Endometrium (tissue), 2 donors: ENCODE measurements at regions not wholly inside any gene's neighbourhood (a gene's known extent, or its start where the extent isn't known, plus 50 kb on each side); places are given as distances from the start of the nearest gene placed in this dataset.
"Not testable (repeated sequence)": the region's sequence is repeated elsewhere in the genome, so short reads cannot be mapped to it uniquely, and the experiment has no call there.

Experiments
- FAIRE-seq: peaks from 2 replicates; lab custom pipeline; 2012; peaks lifted over from hg19 to GRCh38; lab: Jason Lieb, UNC
- donor health status: control.
- donor health status: control.

DNA sequence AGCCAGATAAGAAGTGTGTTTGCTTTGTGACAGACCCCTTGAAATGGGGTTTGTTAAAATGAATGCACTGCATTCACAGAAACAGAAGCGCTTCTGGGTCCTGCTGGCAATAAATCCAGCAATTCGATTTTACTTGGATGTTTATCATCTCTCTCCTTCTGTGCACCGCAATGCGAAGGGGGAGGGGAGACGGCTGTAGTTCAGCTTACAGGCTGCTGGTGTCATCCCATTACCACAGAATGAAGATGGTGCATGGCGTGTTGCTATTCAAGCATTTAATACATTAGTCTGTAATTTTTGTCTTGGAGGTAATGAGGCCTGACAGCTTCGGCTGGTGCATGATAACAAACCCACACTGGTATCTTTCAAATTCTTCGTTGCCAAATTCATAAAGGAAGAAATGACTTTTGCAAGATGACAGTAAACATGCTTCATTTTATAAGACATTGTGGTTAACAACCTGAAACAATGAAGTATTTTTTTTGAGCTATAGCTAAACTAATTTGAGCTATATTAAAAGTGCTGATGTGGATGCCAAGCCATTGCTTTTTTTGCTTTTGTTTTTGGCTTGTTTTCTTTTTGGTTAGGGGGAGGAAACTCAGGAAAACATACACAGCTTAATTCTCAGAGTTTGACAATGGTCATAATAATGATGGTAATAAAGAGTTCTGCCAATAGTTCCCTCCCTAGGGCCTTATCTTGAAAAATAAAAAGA, 418.3 kb downstream of the OTOL1 start:
- FAIRE-seq = no peak

- FAIRE-seq = no peak
Observed at GRCh38 chr3:161915418-161915750, 418.8 kb downstream of the OTOL1 start.

DNA sequence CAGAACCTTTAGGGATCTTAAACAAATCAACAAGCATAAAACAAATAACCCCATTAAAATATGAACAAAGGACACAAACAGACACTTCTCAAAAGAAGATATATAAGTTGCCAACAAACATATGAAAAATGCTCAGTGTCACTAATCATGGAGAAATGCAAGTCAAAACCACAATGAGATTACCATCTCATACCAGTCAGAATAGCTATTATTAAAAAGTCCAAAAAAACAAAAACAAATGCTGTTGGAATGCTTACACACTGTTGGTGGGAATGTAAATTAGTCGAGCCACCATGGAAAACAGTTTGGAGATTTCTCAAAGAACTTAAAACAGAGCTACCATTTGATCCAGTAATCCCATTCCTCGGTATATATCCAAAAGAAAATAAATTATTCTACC, 423.6 kb downstream of the OTOL1 start:
- FAIRE-seq = no peak

GRCh38 chr3:161925749-161926360, 429.2 kb downstream of the OTOL1 start:
- FAIRE-seq = no peak

DNA sequence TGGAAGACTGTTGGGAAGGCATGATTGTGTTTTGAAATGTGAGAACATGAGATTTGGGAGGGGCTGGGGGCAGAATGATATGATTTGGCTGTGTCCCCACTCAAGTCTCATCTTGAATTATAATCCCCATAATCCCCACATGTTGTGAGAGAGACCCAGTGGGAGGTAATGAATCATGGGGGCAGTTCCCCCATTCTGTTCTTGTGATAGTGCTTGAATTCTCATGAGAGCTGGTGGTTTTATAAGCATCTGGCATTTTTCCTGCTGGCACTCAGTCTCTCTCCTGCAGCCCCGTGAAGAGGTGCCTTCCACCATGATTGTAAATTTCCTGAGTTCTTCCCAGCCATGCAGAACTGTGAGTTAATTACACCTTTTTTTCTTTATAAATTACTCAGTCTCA, 430.5 kb downstream of the OTOL1 start:
- FAIRE-seq = no peak

DNA sequence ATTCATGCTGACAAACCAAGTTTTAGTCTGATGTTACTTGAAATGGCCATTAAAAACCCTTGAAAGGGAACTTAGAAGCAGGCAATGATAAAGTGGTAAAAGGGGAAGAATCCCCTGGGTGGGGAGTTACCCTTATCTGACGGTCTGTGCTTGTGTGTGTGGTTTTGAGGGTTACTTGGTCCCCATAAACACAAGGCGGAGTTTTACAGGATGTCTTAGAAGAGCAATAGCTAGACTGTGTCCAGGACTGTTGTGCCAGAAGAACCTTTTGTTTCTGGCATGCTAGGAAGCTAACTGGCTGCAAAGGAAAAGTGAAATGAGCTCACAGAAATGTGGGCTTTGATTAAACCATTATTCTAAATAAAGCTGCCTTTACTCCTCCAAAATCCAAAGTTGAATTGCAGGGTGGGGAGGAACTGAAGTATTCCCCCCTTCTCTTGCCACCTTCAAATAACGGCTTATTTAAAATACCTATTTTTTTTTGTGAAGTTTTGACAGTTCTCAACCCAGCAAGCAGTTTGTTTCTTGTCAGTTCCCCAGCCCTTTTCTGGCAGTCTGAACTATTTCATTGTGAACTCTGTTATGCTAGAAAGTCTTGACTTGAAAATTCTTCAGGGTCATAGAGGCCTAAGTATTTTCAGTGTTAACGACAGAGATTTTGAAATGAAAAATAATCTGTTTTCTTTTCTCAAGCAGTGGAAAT, 443.5 kb downstream of the OTOL1 start:
- FAIRE-seq = no peak

GRCh38 chr3:161940621-161940965, 444.0 kb downstream of the OTOL1 start:
- FAIRE-seq = no peak

DNA sequence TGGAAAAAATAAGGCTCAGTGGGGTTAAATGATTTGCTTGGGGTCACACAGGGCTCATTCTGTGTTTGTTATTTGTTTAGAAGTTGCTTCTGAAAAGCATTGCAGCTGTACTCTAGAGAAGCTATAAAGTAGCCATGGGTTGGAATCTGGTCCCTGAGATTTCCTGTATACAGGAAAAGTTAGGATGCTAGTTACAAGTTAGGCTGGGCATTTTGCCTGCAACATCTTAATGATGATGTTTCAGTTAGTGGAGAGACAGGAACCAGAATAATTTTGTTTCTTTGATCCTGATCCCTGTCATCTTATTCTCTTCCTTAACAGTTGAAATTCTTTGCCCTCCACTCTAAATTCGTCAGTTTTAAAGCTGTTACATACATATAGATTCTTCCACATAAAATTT, 445.3 kb downstream of the OTOL1 start:
- FAIRE-seq = no peak

DNA sequence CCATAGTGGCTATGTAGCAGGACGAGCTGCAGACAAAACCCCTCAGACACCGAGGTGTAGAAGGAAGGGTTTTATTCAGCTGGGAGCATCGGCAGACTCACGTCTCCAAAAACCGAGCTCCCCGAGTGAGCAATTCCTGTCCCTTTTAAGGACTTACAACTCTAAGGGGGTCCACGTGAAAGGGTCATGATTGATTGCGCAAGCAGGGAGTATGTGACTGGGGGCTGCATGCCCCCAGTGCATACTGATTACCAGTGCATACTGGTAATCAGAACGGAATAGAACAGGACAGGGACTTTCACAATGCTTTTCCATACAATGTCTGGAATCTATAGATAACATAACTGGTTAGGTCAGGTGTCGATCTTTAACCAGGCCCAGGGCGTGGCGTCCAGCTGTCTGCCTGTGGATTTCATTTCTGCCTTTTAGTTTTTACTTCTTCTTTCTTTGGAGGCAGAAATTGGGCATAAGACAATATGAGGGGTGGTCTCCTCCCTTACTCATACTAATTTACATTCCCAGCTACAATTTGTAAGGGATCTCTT, 447.3 kb downstream of the OTOL1 start:
- not testable (repeated sequence) for FAIRE-seq

- no peak for FAIRE-seq
Observed at GRCh38 chr3:161946443-161946960, 449.9 kb downstream of the OTOL1 start.

DNA sequence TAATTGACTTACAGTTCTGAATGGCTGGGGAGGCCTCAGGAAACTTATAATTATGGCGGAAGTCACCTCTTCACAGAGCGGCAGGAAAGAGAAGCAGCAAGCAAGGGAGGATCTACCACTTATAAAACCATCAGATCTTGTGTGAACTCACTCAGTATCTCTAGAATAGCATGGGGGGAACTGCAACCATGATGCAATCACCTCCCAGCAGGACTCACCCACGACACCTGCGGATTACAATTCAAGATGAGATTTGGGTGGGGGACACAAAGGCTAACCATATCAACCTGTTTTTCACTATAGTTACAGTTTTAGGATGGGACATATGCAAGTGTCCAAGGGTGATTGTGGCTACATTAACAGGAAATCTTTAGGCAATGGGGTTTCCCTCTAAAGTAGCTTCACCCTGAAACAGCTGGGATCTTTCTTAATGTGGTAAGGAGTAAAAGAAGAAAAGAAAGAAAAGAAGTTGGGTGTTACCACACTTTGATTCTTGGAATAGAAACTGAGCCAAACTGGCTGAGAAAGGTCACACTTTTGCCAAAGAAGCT, 453.8 kb downstream of the OTOL1 start:
- no peak for FAIRE-seq

DNA sequence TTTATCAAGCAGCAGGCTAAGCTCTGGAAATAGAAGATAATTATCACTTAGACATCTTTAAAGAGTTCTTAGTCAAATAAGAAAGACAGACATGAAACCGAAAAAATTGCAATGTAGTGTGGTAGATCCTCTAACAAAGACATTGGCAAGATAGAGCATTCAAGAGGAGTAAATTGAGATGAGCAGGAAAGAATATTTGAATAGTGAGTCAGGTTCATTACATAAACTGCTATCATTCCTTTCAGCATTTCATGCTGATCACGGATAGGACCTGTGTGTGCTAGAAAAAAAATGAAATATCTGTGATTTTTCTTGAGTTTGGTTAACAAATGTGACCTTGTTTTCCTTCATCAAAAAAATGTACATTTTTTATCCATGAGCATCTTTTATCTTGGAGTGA, 460.9 kb downstream of the OTOL1 start:
- no peak for FAIRE-seq

DNA sequence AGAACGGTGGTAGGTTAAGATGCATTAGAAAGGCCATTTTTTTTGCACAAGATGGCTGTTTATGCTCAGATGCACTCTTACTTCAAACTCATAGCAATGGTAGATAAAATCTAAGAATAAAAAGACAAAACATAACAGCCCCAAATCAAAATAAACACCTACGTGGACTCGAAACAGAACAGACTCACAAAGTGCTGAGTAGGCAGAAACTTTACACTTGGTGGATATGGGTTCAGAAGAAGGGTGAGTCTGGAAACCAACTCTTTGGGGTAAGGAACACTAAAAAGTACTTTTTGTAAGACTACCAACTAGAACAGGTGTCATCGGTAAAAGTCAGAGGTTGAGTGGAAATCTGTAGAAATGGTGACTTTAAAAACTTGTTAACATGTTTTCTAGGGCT, 468.2 kb downstream of the OTOL1 start:
- FAIRE-seq = no peak

DNA sequence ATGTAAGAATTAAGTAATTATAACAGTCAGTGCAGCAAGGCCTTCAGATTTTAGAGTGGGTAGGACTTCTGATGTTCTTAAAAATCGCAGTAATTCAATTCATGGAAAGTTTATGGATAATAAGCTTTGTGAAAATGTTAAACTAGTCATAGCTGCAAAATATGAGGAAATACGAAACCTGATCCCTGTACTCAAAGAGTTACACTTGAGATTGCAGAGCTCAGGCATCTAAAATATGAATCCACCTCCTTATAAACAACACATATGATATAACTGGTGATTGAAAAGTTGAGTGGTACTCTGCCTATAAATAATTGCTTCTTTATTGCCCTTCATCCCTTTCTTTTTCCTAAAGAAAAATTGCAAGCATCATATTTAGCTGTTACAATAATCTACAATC, 473.3 kb downstream of the OTOL1 start:
- no peak for FAIRE-seq

DNA sequence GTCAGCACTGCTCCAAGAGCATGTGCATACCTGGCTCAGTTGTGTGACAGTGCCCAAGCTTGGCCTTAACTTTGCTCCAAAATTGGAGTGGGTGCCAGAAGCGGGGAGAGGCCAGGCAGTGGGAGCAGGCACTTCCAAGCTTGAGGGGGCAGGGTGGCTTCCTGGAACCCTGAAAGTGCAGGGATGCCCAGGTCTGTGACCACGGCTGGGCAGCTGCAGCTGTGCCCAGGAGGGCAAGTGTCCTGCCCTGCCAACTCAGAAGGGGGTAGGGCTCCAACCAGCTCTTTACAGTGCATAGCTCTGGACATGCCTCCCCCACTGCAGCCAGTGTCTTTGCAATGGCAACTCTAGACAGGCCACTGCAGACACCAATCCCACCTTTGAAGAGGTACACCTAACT, 478.6 kb downstream of the OTOL1 start:
- no peak for FAIRE-seq

DNA sequence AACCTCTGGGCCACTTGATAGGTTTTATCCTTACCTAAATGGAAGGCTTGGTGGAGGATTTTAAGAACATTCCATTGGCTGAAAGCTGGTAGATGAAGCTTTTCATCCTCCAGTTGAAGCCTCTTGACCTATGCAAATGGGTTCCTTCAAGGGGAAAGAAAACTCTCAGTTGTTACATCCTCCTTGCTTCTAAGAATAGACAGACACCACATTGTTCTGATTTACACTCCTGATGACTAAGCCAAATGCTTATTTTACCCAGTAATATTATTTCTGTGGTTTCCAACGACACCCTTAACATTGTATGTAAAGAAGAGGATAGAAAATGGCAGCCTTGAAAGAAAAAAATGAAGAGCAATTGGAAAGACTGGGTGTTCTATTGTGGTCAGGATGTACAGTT, 480.5 kb downstream of the OTOL1 start:
- no peak for FAIRE-seq

- FAIRE-seq = no peak
Observed at GRCh38 chr3:161977850-161978249, 481.2 kb downstream of the OTOL1 start.

DNA sequence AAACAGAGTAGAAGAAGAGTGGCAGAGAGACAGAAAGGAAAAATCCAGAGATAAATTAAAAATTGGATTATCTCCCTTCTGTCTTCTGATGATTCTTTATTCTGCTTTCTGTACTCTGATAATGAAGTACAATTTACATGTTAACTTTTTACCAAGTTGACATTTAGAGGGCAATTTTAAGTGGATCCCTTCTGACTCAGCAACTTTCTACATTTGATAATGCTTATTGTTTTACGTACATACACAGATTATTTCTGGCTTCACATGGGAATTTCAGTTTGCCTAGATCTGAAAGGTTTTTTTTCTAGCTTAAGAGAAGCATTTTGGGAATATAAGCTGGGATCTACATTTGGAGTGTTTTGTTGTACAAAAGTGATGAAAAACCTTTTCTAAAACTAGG, 491.3 kb downstream of the OTOL1 start:
- no peak for FAIRE-seq

DNA sequence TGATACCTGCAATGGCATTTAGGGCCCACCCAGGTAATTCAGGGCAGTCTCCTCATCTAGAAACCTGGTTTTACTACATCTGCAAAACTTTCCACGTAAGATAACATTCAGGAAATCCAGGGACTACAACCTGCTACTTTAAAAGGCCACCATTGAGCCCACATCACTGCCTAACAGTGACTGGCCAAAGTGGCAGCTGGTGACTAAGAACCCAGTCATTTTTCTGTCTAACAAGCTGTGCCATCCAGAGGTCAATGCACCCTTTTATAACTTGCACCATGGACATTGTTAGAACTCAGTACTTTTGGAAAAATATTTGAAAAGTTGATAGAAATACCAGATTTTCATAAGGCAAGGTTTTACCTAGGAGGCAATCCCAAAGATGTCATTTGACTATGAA, 492.4 kb downstream of the OTOL1 start:
- FAIRE-seq = no peak

- no peak for FAIRE-seq
Observed at GRCh38 chr3:161990036-161990435, 493.4 kb downstream of the OTOL1 start.

DNA sequence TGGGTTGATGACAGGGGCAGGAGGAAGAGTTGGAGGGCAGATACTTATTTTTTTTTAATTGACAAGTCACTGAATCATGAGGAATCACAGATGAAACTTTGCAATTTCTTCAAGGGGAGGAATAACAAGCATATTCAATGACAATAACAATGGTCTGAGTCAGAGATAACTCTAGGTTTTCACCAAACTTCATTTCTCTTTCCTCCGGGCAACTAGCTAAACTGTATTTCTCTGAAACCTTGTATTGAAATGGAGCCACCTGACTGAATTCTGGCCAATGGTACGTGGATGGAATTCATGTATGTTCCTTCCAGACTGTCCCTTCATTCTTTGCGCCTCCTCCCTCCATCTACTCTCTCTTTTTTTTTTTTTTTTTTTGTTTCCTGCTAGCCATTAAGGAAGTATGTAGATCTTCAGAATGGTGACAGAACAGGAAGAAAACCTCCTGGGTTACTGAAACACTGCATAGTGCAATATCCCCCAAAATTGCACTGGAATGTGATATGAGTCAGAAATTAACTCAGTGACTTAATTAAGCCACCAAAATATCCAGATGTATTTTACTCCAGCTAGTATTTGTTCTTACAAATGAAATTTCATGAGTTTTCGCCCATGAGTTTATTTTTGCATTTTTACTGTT, 495.4 kb downstream of the OTOL1 start:
- no peak for FAIRE-seq

GRCh38 chr3:161999846-162000245, 503.2 kb downstream of the OTOL1 start:
- no peak for FAIRE-seq

DNA sequence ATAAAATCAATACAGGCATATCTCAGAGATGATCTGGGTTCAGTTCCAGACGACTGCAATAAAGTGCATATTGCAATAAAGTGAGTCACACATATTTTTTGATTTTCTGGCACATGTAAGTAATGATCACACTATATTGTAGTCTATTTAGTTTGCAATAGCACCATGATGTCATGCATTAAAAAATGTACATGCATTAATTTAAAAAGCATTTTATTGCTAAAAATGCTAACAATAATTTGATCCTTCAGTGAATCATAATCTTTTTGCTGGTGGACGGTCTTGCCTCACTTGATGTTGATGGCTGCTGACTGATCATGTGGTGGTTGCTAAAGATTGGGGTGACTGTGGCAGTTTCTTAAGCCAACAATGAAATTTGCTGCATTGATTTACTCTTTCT, 511.1 kb downstream of the OTOL1 start:
- FAIRE-seq = no peak
